Transverse colon (tissue), 4 donors: ENCODE measurements at regions not wholly inside any gene's neighbourhood (a gene's known extent, or its start where the extent isn't known, plus 50 kb on each side); places are given as distances from the start of the nearest gene placed in this dataset.

Experiments
- DNase-seq: peaks from one replicate; pipeline ENCODE4 v3.0.0-alpha.2; 2019
- H3K27ac ChIP-seq, 4 donors: fragments of 200-600 bp; sonication (generic); 2 replicates each; pipeline ENCODE4 v1.5.1; 2016 to 2018; ENCODE audit warnings: inconsistent platforms in 4 of 4
- H3K27me3 ChIP-seq: fragments of 200-600 bp; sonication (generic); 2 replicates; pipeline ENCODE4 v1.5.1; 2017; ENCODE audit warnings: inconsistent platforms
- H3K36me3 ChIP-seq, 4 donors: fragments of 200-600 bp; sonication (generic); 2 replicates each; pipeline ENCODE4 v1.5.1; 2017 to 2019; ENCODE audit warnings: inconsistent platforms in 4 of 4
- H3K4me1 ChIP-seq, 4 donors: fragments of 200-600 bp; sonication (generic); 2 replicates each; pipeline ENCODE4 v1.5.1; 2017 to 2020; ENCODE audit warnings: inconsistent platforms in 4 of 4
- H3K4me3 ChIP-seq, 4 donors: fragments of 200-600 bp; sonication (generic); 1 replicate in 1 of 4; 2 replicates in 3 of 4; pipeline versions ENCODE4 v1.5.1 to v1.6.1; 2017 to 2019; ENCODE audit warnings: inconsistent platforms in 4 of 4
- H3K9me3 ChIP-seq, 2 donors: fragments of 200-600 bp; sonication (generic); 2 replicates each; pipeline ENCODE4 v1.5.1; 2017 to 2019; ENCODE audit warnings: inconsistent platforms in 2 of 2
- EP300 ChIP-seq: sonication (generic); formaldehyde crosslinking; IDR thresholded peaks from one replicate; pipeline ENCODE4 v1.6.1; 2017; ENCODE audit warnings: antibody characterized with exemption, low read depth
- POLR2A ChIP-seq: fragments of 450-650 bp; IDR thresholded peaks from one replicate; pipeline ENCODE4 v1.6.1; 2016; ENCODE audit warnings: antibody characterized with exemption, mild to moderate bottlenecking, moderate library complexity
- POLR2AphosphoS5 ChIP-seq, 3 donors: sonication (generic); formaldehyde crosslinking; IDR thresholded peaks; one replicate each; pipeline ENCODE4 v1.6.1; 2016; ENCODE audit warnings: antibody characterized with exemption in 3 of 3
- WGBS, 2 donors: methylation state at CpG; one replicate each; pipeline ENCODE4 v1.1.5; 2018; ENCODE audit warnings: low coverage in 1 of 2; 5-methylcytosine and 5-hydroxymethylcytosine counted together
- in situ Hi-C, 4 donors: fragments of 200-750 bp; cut with MboI; loops; one replicate each; pipeline versions ENCODE4 v1.15.0 to v1.15.1; 2017; ENCODE audit warnings: low sequenced_read_pairs in 3 of 4, low pct_ligation_motif_present in 1 of 4, low pct_unique_long_range_greater_than_20kb in 1 of 4
- intact Hi-C: fragments of 100-400 bp; cut with DNase I; formaldehyde crosslinking; loops from one replicate; pipeline ENCODE4 v1.15.1; 2023; ENCODE audit warnings: low total_unique reads
- TF ChIP-seq, protein P1 (sequence below), 5 experiments: fragments of 200-600 bp in 3 of 5; fragments of 450-650 bp in 2 of 5; sonication (generic) in 3 of 5; IDR thresholded peaks; 1 replicate in 2 of 5; 2 replicates in 3 of 5; pipeline ENCODE4 v1.5.1; 2016 to 2017; ENCODE audit warnings: antibody characterized with exemption in 5 of 5, inconsistent platforms in 3 of 5, mild to moderate bottlenecking in 2 of 5, moderate library complexity in 1 of 5

DNA sequence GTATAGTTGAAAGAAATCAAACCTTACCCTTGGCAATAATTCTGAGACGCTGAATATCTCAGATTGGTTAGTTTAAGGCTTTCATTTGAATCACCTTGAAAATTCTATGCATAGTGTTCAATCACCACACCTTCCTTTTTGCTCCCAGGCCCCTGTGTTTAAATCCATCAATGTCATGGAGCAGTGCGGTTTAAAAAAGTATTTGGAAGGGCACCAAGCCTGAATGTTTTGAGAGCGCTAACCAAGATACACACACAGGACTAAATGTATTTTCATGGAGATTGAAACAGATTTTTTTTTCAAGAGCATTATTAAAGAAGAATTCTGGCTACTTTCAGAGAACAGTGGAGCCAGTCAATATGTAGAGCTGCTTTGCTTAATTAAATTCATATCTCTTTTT is 195.7 kb downstream of the CENPW start:
- TF ChIP-seq EP300 (no peak), POLR2A (no peak), POLR2AphosphoS5 (IDR thresholded peaks at IDR 0.05) (no peak)
- TF ChIP-seq, protein P1, sequence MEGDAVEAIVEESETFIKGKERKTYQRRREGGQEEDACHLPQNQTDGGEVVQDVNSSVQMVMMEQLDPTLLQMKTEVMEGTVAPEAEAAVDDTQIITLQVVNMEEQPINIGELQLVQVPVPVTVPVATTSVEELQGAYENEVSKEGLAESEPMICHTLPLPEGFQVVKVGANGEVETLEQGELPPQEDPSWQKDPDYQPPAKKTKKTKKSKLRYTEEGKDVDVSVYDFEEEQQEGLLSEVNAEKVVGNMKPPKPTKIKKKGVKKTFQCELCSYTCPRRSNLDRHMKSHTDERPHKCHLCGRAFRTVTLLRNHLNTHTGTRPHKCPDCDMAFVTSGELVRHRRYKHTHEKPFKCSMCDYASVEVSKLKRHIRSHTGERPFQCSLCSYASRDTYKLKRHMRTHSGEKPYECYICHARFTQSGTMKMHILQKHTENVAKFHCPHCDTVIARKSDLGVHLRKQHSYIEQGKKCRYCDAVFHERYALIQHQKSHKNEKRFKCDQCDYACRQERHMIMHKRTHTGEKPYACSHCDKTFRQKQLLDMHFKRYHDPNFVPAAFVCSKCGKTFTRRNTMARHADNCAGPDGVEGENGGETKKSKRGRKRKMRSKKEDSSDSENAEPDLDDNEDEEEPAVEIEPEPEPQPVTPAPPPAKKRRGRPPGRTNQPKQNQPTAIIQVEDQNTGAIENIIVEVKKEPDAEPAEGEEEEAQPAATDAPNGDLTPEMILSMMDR (IDR thresholded peaks at IDR 0.05), result no peak
- no peaks in the 10 kb centered on the region for H3K9me3 ChIP-seq
- 89% methylated on average over 3 of the region's 3 CpGs for WGBS, 2 donors
- H3K27ac ChIP-seq, result no peak overlapping the region
- H3K36me3 ChIP-seq, result no peaks in the 10 kb centered on the region
- intact Hi-C loops (no loop called here), in situ Hi-C loops (no loop called here)
- peaks cover 0 to 21% (median 2%) of the 10 kb centered on the region in 4 donors for H3K4me1 ChIP-seq
- no peaks in the 10 kb centered on the region for H3K27me3 ChIP-seq
- H3K4me3 ChIP-seq, result no peak overlapping the region
- DNase-seq, result no peak

DNA sequence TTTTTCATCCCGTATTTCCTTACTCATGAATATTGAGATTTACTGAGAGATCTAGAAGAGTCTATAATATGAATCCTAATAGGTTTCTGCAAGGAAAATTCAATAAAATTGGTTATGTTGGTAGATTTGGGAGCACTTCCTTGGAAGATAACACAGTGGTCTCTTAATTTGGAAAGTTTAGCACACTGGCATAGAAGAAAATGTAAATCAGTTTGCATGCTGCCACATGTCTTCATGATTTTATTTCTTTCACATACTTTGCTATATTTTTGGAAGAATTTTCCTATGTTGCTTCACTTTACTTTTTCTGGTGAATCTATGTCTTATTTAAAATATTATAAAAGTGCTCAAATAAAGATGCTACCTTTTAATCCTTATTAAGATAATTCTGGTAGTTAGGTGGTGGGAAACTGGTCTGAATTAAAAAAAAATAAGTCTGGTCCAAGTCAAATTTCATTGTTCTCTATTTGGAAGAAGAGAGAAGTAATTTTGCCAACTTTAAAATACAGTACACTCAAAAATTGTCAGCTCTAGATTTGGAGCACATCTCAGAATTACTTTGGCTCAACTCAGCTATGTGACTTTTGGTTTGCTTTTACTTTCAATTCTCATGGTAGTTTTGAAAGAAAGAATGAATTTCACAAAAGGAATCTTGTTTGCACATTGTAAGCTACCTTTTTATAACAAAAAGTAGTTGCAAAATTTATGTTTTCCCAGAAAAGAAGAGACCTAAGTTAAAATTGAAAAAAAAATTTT is 197.3 kb downstream of the CENPW start:
- no peak for DNase-seq
- H3K4me3 ChIP-seq, result no peak overlapping the region
- H3K4me1 ChIP-seq, result peaks cover 0 to 10% (median under 1%) of the 10 kb centered on the region in 4 donors
- intact Hi-C loops, result no loop called here
- H3K9me3 ChIP-seq, result no peaks in the 10 kb centered on the region
- in situ Hi-C loops, result no loop called here
- 64 to 73% methylated on average over 1 of the region's 1 CpG for WGBS, 2 donors
- H3K36me3 ChIP-seq, result no peaks in the 10 kb centered on the region
- no peaks in the 10 kb centered on the region for H3K27me3 ChIP-seq
- no peak overlapping the region for H3K27ac ChIP-seq
- TF ChIP-seq POLR2A (no peak), EP300 (no peak)
- TF ChIP-seq, protein P1 (IDR thresholded peaks at IDR 0.05), result no peak

DNA sequence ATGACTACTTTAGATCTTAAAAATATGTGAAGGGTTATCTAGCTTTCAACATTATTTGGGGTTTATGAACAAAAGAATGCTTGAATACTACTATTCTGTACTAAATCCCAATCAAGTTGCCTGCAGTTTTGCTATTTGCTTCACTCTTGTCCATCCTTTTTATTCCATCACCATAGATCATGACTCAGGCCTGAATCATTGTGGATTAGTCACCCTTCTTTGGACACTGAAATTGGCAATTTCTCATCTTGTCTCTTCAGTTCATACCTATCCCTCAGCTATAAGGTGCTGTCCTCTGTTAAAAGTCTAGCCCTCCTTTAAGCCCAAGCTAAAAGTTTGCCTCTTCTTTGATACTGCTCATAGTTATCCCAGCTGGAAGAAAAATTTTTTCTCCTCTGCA is 199.1 kb downstream of the CENPW start:
- Histone ChIP-seq H3K27ac (no peak overlapping the region), H3K9me3 (no peaks in the 10 kb centered on the region), H3K4me1 (peaks cover 0 to 8% (median 0%) of the 10 kb centered on the region in 4 donors), H3K4me3 (no peak overlapping the region), H3K27me3 (no peaks in the 10 kb centered on the region), H3K36me3 (no peaks in the 10 kb centered on the region)
- no peak for DNase-seq
- intact Hi-C loops, result no loop called here
- TF ChIP-seq POLR2A (no peak), POLR2AphosphoS5 (IDR thresholded peaks at IDR 0.05) (no peak), EP300 (no peak)
- TF ChIP-seq, protein P1 (IDR thresholded peaks at IDR 0.05), result no peak
- in situ Hi-C loops, result no loop called here

DNA sequence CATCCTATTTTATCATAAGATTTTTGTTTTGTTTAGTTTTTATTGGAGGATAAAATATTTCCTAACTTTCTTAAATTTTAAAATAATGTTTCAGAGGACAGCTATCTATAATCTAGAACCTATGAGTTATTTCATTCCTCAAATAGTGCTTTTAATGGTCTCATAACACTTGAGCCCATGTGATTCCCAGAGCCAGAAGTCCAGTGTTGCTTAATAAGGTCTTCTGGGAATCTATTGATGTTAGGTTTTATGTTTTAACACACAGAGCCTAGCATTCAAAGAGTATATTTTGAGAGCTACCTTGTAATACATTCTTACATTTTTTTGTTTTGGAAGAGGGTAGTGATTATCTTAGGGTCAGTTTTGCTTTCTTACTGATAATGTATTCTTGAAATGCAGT is 200.2 kb downstream of the CENPW start:
- no peaks in the 10 kb centered on the region for H3K27me3 ChIP-seq
- in situ Hi-C loops (no loop called here), intact Hi-C loops (no loop called here)
- no peak overlapping the region for H3K4me3 ChIP-seq
- peaks cover 0 to 3% (median 0%) of the 10 kb centered on the region in 4 donors for H3K4me1 ChIP-seq
- no peak for TF ChIP-seq EP300
- TF ChIP-seq POLR2A, result no peak
- TF ChIP-seq POLR2AphosphoS5 (IDR thresholded peaks at IDR 0.05), result no peak
- TF ChIP-seq, protein P1 (IDR thresholded peaks at IDR 0.05), result no peak
- H3K36me3 ChIP-seq, result no peaks in the 10 kb centered on the region
- H3K9me3 ChIP-seq, result no peaks in the 10 kb centered on the region
- H3K27ac ChIP-seq, result no peak overlapping the region
- no peak for DNase-seq
